ENCODE measurements at regions not wholly inside any gene's neighbourhood (a gene's known extent, or its start where the extent isn't known, plus 50 kb on each side); places are given as distances from the start of the nearest gene placed in this dataset.

DNA sequence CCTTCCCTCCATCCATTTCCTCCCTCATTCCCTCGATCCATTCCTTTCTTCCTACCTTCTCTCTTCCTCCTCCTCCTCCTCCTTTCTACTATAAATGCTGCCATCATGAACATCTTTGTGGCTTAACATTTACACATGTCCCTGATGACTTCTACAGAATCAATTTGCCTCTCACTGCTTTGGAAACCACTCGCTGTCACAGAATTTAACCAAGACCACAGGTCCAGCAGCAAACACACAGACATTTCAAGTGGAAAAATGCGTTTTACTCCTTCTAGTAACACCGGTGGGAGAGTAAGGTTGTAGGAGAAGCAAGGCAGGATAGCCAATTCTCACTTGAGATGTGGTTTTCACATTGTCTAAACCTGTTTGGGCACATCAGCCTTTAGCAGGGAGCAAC lies 101.4 kb upstream of the LRIG1 start:
- WGBS, 4 donors: 84 to 90% (median 87%) methylated on average over 4 of the region's 4 CpGs
- no peak overlapping the region for H3K4me3 ChIP-seq
- DNase-seq: no peak
- no peaks in the 10 kb centered on the region for H3K36me3 ChIP-seq
- TF ChIP-seq, protein P1, sequence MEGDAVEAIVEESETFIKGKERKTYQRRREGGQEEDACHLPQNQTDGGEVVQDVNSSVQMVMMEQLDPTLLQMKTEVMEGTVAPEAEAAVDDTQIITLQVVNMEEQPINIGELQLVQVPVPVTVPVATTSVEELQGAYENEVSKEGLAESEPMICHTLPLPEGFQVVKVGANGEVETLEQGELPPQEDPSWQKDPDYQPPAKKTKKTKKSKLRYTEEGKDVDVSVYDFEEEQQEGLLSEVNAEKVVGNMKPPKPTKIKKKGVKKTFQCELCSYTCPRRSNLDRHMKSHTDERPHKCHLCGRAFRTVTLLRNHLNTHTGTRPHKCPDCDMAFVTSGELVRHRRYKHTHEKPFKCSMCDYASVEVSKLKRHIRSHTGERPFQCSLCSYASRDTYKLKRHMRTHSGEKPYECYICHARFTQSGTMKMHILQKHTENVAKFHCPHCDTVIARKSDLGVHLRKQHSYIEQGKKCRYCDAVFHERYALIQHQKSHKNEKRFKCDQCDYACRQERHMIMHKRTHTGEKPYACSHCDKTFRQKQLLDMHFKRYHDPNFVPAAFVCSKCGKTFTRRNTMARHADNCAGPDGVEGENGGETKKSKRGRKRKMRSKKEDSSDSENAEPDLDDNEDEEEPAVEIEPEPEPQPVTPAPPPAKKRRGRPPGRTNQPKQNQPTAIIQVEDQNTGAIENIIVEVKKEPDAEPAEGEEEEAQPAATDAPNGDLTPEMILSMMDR (IDR thresholded peaks at IDR 0.05): no peak
- TF ChIP-seq POLR2A (IDR thresholded peaks at IDR 0.05): no peak
- ATAC-seq: no peak
- no peak overlapping the region for H3K27ac ChIP-seq
- intact Hi-C loops (cut with DNase I): no loop called here
- H3K27me3 ChIP-seq: no peaks in the 10 kb centered on the region
- peaks cover 0 to 13% (median 0%) of the 10 kb centered on the region in 12 donors for H3K4me1 ChIP-seq
- no peaks in the 10 kb centered on the region for H3K9me3 ChIP-seq

DNA sequence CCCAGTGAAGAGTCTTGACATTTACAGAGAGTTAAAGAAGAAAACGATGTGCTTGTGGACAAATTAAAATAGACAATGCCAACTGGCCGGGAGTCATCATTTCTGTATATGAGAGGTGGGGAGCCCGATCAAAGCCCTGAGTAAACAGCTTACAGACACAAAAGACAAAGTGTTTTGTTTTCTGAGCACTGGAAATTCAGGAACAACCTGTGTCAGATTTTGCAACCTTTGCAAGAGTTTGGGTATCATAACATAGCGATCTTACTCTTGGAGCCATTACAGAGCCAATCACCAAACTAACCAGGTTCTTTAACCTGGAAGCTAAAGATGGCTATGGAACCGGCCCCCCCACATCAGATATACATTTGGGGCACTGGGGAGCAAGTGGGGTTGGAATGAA lies 101.9 kb upstream of the LRIG1 start:
- no peak for TF ChIP-seq POLR2A (IDR thresholded peaks at IDR 0.05)
- TF ChIP-seq, protein P1 (IDR thresholded peaks at IDR 0.05): no peak
- ATAC-seq: no peak
- intact Hi-C loops (cut with DNase I): no loop called here

DNA sequence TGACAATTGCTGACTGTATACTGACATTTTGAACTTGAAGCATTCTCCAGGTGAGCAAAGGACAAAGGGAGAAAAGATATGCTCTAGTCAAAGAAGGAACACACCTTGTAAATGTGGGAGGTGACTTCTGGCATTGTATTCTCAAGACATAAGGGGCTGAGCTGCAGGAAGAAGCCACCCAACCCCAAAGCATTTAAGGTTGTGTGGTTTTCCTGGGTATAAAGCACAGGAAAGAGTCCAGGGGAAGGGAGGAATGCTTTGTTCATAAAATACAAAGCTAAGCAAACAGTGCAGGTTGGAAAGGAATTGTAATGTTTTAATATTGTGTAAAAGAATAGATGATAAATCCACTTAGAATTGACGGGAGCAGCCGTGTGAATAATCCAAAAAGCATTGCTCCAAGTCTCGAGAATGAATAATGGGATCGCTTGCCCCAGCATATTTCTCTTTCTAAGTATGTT lies 102.4 kb upstream of the LRIG1 start:
- Histone ChIP-seq H3K4me1 (peaks cover 0 to 4% (median 0%) of the 10 kb centered on the region in 12 donors), H3K4me3 (no peak overlapping the region), H3K27me3 (no peaks in the 10 kb centered on the region), H3K9me3 (no peaks in the 10 kb centered on the region), H3K27ac (no peak overlapping the region), H3K36me3 (no peaks in the 10 kb centered on the region)
- ATAC-seq: no peak
- no peak for DNase-seq
- TF ChIP-seq, protein P1 (IDR thresholded peaks at IDR 0.05): no peak
- TF ChIP-seq POLR2A (IDR thresholded peaks at IDR 0.05): no peak
- WGBS, 4 donors: 56 to 68% (median 66%) methylated on average over 4 of the region's 4 CpGs
- intact Hi-C loops (cut with DNase I): no loop called here

More for the DNA sequence above, 101.9 kb upstream of the LRIG1 start:
- no peak overlapping the region for H3K27ac ChIP-seq
- H3K9me3 ChIP-seq: no peaks in the 10 kb centered on the region
- no peak overlapping the region for H3K4me3 ChIP-seq
- 90 to 93% (median 92%) methylated on average over 5 of the region's 5 CpGs for WGBS, 4 donors
- H3K4me1 ChIP-seq: peaks cover 0 to 9% (median 0%) of the 10 kb centered on the region in 12 donors
- H3K36me3 ChIP-seq: no peaks in the 10 kb centered on the region
- H3K27me3 ChIP-seq: no peaks in the 10 kb centered on the region
- DNase-seq: no peak

DNA sequence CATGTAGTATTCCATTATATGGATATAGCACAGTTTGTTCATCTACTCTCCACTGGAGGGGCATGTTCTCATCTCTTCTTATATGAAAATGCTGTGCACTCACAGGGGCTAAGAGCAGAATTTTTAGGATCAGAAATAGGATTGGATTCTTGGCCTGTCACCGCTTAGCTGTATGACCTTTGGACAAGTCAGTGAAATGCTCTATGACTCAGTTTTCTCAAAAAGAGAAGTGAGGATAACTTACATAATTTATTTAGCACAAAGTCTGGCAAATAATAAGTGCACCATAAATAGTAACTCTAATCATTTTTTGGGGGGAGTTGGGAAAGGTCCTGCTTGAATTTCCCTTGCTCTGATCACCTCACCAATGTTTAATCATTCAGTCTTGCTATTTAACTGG lies 103.7 kb upstream of the LRIG1 start:
- intact Hi-C loops (cut with DNase I): no loop called here
- Histone ChIP-seq H3K4me3 (no peak overlapping the region), H3K9me3 (peaks cover 0 to 7% (median 0%) of the 10 kb centered on the region in 12 donors), H3K4me1 (no peaks in the 10 kb centered on the region), H3K27me3 (no peaks in the 10 kb centered on the region), H3K36me3 (no peaks in the 10 kb centered on the region), H3K27ac (no peak overlapping the region)
- TF ChIP-seq, protein P1 (IDR thresholded peaks at IDR 0.05): no peak
- no peak for TF ChIP-seq POLR2A (IDR thresholded peaks at IDR 0.05)
- 77 to 96% (median 89%) methylated on average over 1 of the region's 1 CpG for WGBS, 4 donors
- ATAC-seq: no peak
- no peak for DNase-seq

Measured in heart left ventricle (tissue), 16 donors.